Rectal smooth muscle tissue (tissue), 1 donor: ENCODE measurements at regions not wholly inside any gene's neighbourhood (a gene's known extent, or its start where the extent isn't known, plus 50 kb on each side); places are given as distances from the start of the nearest gene placed in this dataset.
A peak's percentile ranks its signal among the peaks of the same experiment; 100 is the strongest.
"Not testable (repeated sequence)": the region's sequence is repeated elsewhere in the genome, so short reads cannot be mapped to it uniquely, and the experiment has no call there.

Experiments used
- H3K27ac ChIP-seq: one replicate; pipeline ENCODE4 v1.7.0; 2013; ENCODE audit warnings: low read depth, low read length, inconsistent platforms
- H3K27me3 ChIP-seq: one replicate; pipeline ENCODE4 v1.7.0; 2013; ENCODE audit warnings: low read length; ENCODE audit not compliant: control insufficient read depth, insufficient read depth
- H3K36me3 ChIP-seq: one replicate; pipeline ENCODE4 v1.7.0; 2013; ENCODE audit warnings: low read length; ENCODE audit not compliant: control insufficient read depth, insufficient read depth
- H3K4me1 ChIP-seq: one replicate; pipeline ENCODE4 v1.7.0; 2013; ENCODE audit warnings: low read length; ENCODE audit not compliant: control insufficient read depth, insufficient read depth
- H3K4me3 ChIP-seq: one replicate; pipeline ENCODE4 v1.7.0; 2013; ENCODE audit warnings: low read length
- H3K9ac ChIP-seq: one replicate; pipeline ENCODE4 v1.7.0; 2013; ENCODE audit warnings: low read length

DNA sequence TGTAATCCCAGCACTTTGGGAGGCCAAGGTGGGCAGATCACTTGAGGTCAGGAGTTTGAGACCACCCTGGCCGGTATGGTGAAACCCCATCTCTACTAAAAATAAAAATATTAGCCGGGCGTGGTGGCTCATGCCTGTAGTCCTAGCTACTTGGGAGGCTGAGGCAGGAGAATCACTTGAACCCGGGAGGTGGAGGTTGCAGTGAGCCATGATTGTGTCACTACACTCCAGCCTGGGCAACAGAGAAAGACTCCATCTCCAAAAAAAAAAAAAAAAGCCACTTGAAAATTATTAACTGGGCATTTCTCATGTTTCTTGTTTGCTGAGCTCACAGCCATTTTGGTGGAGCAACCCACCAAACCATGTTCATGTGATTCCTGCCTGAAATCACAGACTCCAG is 131.1 kb upstream of the LPP start:
- not testable (repeated sequence) for H3K36me3 ChIP-seq, H3K27ac ChIP-seq, H3K4me1 ChIP-seq, H3K9ac ChIP-seq, H3K4me3 ChIP-seq, H3K27me3 ChIP-seq

GRCh38 chr3:188025555-188025954 is 128.4 kb upstream of the LPP start:
- no peak overlapping the region for H3K4me3 ChIP-seq
- no peaks in the 10 kb centered on the region for H3K27me3 ChIP-seq
- no peaks in the 10 kb centered on the region for H3K36me3 ChIP-seq
- no peak overlapping the region for H3K9ac ChIP-seq
- no peak overlapping the region for H3K27ac ChIP-seq
- H3K4me1 ChIP-seq, result no peaks in the 10 kb centered on the region

- Histone ChIP-seq H3K36me3 (no peaks in the 10 kb centered on the region), H3K9ac (no peak overlapping the region), H3K4me3 (no peak overlapping the region), H3K27ac (no peak overlapping the region), H3K4me1 (no peaks in the 10 kb centered on the region), H3K27me3 (no peaks in the 10 kb centered on the region)
These were observed 127.6 kb upstream of the LPP start for GRCh38 chr3:188026191-188026968.

DNA sequence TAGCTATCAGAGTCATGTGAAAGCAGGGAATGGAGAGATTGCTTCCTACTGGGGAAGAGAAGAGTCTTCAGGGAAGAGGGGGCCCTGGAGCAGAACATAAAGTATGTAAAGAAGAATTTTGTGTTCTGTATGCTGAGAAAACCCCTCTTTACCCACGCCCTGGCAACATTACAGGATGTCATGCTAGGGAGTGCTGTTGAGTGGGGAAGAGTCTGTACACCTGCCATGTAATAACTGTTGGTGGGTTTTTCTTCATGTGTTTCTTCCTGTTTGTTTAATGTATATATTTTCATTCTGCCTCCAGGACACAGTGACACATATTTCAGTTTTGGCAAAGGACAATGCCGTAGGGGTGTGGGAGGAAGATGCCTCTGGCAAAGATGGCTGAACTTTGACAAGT is 122.8 kb upstream of the LPP start:
- Histone ChIP-seq H3K36me3 (no peaks in the 10 kb centered on the region), H3K27me3 (no peaks in the 10 kb centered on the region), H3K27ac (no peak overlapping the region), H3K9ac (no peak overlapping the region), H3K4me1 (no peaks in the 10 kb centered on the region), H3K4me3 (no peak overlapping the region)

GRCh38 chr3:188034989-188035388 is 119.0 kb upstream of the LPP start:
- Histone ChIP-seq H3K9ac (no peak overlapping the region), H3K4me3 (no peak overlapping the region), H3K36me3 (no peaks in the 10 kb centered on the region), H3K27me3 (no peaks in the 10 kb centered on the region), H3K27ac (no peak overlapping the region), H3K4me1 (no peaks in the 10 kb centered on the region)

- Histone ChIP-seq H3K27ac (no peak overlapping the region), H3K4me1 (no peaks in the 10 kb centered on the region), H3K36me3 (no peaks in the 10 kb centered on the region), H3K9ac (no peak overlapping the region), H3K27me3 (no peaks in the 10 kb centered on the region), H3K4me3 (no peak overlapping the region)
These were observed 117.4 kb upstream of the LPP start for GRCh38 chr3:188036375-188037194.

GRCh38 chr3:188037195-188037718 is 116.7 kb upstream of the LPP start:
- peak overlapping the region; percentile 25 for H3K4me3 ChIP-seq
- H3K9ac ChIP-seq, result no peak overlapping the region
- no peaks in the 10 kb centered on the region for H3K27me3 ChIP-seq
- H3K36me3 ChIP-seq, result no peaks in the 10 kb centered on the region
- H3K4me1 ChIP-seq, result no peaks in the 10 kb centered on the region
- no peak overlapping the region for H3K27ac ChIP-seq

GRCh38 chr3:188037965-188038581 is 115.9 kb upstream of the LPP start:
- no peak overlapping the region for H3K9ac ChIP-seq

GRCh38 chr3:188041193-188041592 is 112.8 kb upstream of the LPP start:
- Histone ChIP-seq H3K27me3 (no peaks in the 10 kb centered on the region), H3K36me3 (no peaks in the 10 kb centered on the region), H3K4me3 (no peak overlapping the region), H3K4me1 (no peaks in the 10 kb centered on the region), H3K9ac (no peak overlapping the region), H3K27ac (no peak overlapping the region)

More at GRCh38 chr3:188037965-188038581, 115.9 kb upstream of the LPP start:
- no peak overlapping the region for H3K27ac ChIP-seq
- no peak overlapping the region for H3K4me3 ChIP-seq
- no peaks in the 10 kb centered on the region for H3K36me3 ChIP-seq
- H3K4me1 ChIP-seq, result no peaks in the 10 kb centered on the region
- no peaks in the 10 kb centered on the region for H3K27me3 ChIP-seq

GRCh38 chr3:188041895-188042294 is 112.1 kb upstream of the LPP start:
- H3K27me3 ChIP-seq, result no peaks in the 10 kb centered on the region
- H3K36me3 ChIP-seq, result no peaks in the 10 kb centered on the region
- H3K4me3 ChIP-seq, result no peak overlapping the region
- H3K27ac ChIP-seq, result no peak overlapping the region
- no peaks in the 10 kb centered on the region for H3K4me1 ChIP-seq
- no peak overlapping the region for H3K9ac ChIP-seq

DNA sequence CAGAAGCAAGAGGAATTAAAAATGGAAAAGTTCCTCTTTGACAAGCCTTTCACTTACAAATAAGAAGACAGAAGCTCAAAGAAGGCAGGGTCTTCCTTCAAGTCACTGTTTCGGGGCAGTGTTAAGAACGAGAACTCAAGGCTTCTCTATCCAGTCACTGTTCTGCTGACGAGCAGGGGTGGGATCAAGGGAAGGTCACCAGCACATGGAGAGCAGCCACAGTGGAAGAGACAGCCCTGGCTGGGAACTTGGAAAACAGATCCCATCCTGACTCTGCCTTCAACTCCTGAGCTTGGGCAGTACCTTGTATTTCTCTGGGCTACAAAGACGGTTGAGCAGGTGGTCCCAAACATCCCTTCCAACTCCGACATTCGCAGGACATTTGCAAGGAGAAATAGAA is 111.5 kb upstream of the LPP start:
- H3K4me1 ChIP-seq, result no peaks in the 10 kb centered on the region
- H3K27me3 ChIP-seq, result no peaks in the 10 kb centered on the region
- H3K4me3 ChIP-seq, result no peak overlapping the region
- H3K27ac ChIP-seq, result no peak overlapping the region
- no peak overlapping the region for H3K9ac ChIP-seq
- no peaks in the 10 kb centered on the region for H3K36me3 ChIP-seq

DNA sequence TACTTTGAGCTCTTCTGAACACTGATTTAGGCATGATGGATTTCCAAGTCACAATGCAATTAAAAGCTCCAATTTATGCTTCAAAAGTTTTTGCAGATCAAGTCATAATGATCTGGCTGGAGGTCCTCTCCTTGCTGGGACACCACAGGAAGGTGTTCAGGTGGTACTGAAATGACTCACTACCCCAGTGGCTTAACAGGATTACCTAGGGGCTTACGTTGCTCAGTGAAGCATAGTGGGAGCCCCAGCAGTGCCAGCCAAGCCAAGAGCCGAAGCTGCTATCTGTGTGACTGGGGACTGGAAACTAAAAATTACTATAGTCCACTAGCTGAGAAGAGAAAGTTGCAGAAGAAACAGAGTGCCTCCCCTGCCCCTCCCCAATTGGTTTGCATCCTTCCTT is 110.1 kb upstream of the LPP start:
- H3K36me3 ChIP-seq, result no peaks in the 10 kb centered on the region
- no peaks in the 10 kb centered on the region for H3K4me1 ChIP-seq
- H3K9ac ChIP-seq, result no peak overlapping the region
- H3K4me3 ChIP-seq, result no peak overlapping the region
- no peak overlapping the region for H3K27ac ChIP-seq
- H3K27me3 ChIP-seq, result no peaks in the 10 kb centered on the region
